ENCODE measurements at regions not wholly inside any gene's neighbourhood (a gene's known extent, or its start where the extent isn't known, plus 50 kb on each side); places are given as distances from the start of the nearest gene placed in this dataset. TPM values are rescaled to one million over a fixed set of nuclear protein-coding genes. Genes with fewer than 3 reads are reported as not detected.

GRCh38 chr7:17247357-17247756 lies 51.1 kb upstream of the AHR start:
- DNase-seq (ENCODE audit: low read depth) = no peak
- TF ChIP-seq CTCF (IDR thresholded peaks at IDR 0.05; ENCODE audit: insufficient read depth, low read length) = no peak
- no peak overlapping the region for H3K4me3 ChIP-seq (ENCODE audit: low read depth, low read length)

- no peak for TF ChIP-seq CTCF (IDR thresholded peaks at IDR 0.05; ENCODE audit: insufficient read depth, low read length)
- no peak for DNase-seq (ENCODE audit: low read depth)
- no peak overlapping the region for H3K4me3 ChIP-seq (ENCODE audit: low read depth, low read length)
Observed at GRCh38 chr7:17248527-17248926, 49.9 kb upstream of the AHR start.

Small RNAs in the stretch of these regions (small RNA-seq; reads per million reads assigned to genes)
- not detected for gene RF00017
